ENCODE measurements at regions not wholly inside any gene's neighbourhood (a gene's known extent, or its start where the extent isn't known, plus 50 kb on each side); places are given as distances from the start of the nearest gene placed in this dataset.

DNA sequence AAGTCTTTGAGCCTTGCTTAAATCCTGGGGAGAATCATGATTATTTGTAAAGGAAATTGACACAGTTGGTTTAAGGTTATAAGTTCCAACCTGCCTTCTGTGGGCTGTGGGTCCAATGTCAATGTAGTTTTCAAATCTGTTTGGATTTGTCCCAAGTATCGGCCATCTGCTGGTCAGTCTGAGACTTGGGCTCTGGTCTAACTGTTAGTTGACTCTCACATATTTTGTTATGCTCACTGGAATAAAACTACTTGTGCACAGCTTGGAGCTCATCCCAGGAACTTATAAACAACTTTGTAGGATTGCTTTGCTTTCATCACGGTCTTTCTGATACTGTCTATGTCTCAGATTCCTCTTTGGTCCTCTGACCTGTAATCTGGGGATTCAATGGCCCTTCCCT lies 1026.2 kb upstream of the ZEB2 start:
- TF ChIP-seq, protein P1, sequence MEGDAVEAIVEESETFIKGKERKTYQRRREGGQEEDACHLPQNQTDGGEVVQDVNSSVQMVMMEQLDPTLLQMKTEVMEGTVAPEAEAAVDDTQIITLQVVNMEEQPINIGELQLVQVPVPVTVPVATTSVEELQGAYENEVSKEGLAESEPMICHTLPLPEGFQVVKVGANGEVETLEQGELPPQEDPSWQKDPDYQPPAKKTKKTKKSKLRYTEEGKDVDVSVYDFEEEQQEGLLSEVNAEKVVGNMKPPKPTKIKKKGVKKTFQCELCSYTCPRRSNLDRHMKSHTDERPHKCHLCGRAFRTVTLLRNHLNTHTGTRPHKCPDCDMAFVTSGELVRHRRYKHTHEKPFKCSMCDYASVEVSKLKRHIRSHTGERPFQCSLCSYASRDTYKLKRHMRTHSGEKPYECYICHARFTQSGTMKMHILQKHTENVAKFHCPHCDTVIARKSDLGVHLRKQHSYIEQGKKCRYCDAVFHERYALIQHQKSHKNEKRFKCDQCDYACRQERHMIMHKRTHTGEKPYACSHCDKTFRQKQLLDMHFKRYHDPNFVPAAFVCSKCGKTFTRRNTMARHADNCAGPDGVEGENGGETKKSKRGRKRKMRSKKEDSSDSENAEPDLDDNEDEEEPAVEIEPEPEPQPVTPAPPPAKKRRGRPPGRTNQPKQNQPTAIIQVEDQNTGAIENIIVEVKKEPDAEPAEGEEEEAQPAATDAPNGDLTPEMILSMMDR (IDR thresholded peaks at IDR 0.05) = no peak
- TF ChIP-seq EZH2 (IDR thresholded peaks at IDR 0.05; ENCODE audit: borderline replicate concordance, insufficient read depth, low read depth, low read length, poor library complexity, severe bottlenecking) = no peak
